H1 (cell line): ENCODE measurements at regions not wholly inside any gene's neighbourhood (a gene's known extent, or its start where the extent isn't known, plus 50 kb on each side); places are given as distances from the start of the nearest gene placed in this dataset.

Source experiments
- BCL11A ChIP-seq, 2 experiments: IDR thresholded peaks; one replicate each; pipeline ENCODE4 v1.6.1; 2011; ENCODE audit warnings: low read depth in 2 of 2, low read length in 2 of 2, mild to moderate bottlenecking in 2 of 2
- EZH2 ChIP-seq: fragments of 200-600 bp; sonication (generic); IDR thresholded peaks from 2 replicates; pipeline ENCODE4 v1.7.1; 2012; ENCODE audit warnings: low read depth, mild to moderate bottlenecking, moderate library complexity, low read length, inconsistent platforms; ENCODE audit not compliant: severe bottlenecking
- KDM1A ChIP-seq: fragments of 200-600, 300-600 bp; sonication (generic); IDR thresholded peaks from 2 replicates; pipeline ENCODE4 v1.7.1; 2016; ENCODE audit warnings: mild to moderate bottlenecking, low read length, borderline replicate concordance
- KDM4A ChIP-seq: IDR thresholded peaks from one replicate; pipeline ENCODE4 v1.7.1; 2012; ENCODE audit warnings: low read depth, mild to moderate bottlenecking, moderate library complexity, low read length, inconsistent platforms; ENCODE audit not compliant: severe bottlenecking
- MAX ChIP-seq: IDR thresholded peaks from 2 replicates; pipeline ENCODE4 v1.6.1; 2012; ENCODE audit warnings: inconsistent platforms
- PHF8 ChIP-seq: fragments of 200-600 bp; sonication (generic); conservative IDR thresholded peaks from 2 replicates; pipeline ENCODE4 v1.7.1; 2012; ENCODE audit warnings: low read depth, mild to moderate bottlenecking, inconsistent platforms, low read length, moderate library complexity
- RBBP5 ChIP-seq: IDR thresholded peaks from 2 replicates; pipeline ENCODE4 v1.7.1; 2012; ENCODE audit warnings: low read depth, mild to moderate bottlenecking, inconsistent platforms, low read length, moderate library complexity, borderline replicate concordance
- SIN3A ChIP-seq, 2 experiments: IDR thresholded peaks in 1 of 2; conservative IDR thresholded peaks in 1 of 2; 2 replicates each; pipeline ENCODE4 v1.6.1; 2011 to 2012; ENCODE audit warnings: low read length in 2 of 2, improper control_type of control experiment in 1 of 2, low read depth in 1 of 2, mild to moderate bottlenecking in 1 of 2
- SIRT6 ChIP-seq: IDR thresholded peaks from one replicate; pipeline ENCODE4 v1.7.1; 2012; ENCODE audit warnings: low read length, inconsistent platforms

GRCh38 chr9:1152171-1152570 is 102.0 kb downstream of the DMRT2 start (continued):
- no peak for TF ChIP-seq MAX
- TF ChIP-seq BCL11A (IDR thresholded peaks at IDR 0.05; ENCODE audit: low read depth in 2 of 2, low read length in 2 of 2), result no peak
- no peak for TF ChIP-seq PHF8
- TF ChIP-seq KDM1A, result no peak
- no peak for TF ChIP-seq SIN3A (conservative IDR thresholded peaks at IDR 0.05 in 1 of 2, IDR thresholded peaks at IDR 0.05 in 1 of 2; ENCODE audit: low read depth in 1 of 2, low read length in 2 of 2)
- no peak for TF ChIP-seq KDM4A
- no peak for TF ChIP-seq EZH2
- no peak for TF ChIP-seq SIRT6
- no peak for TF ChIP-seq RBBP5
